ENCODE measurements at regions not wholly inside any gene's neighbourhood (a gene's known extent, or its start where the extent isn't known, plus 50 kb on each side); places are given as distances from the start of the nearest gene placed in this dataset.

- no peak for DNase-seq (ENCODE audit: low spot score)
These were observed 109.2 kb upstream of the LIMCH1 start for GRCh38 chr4:41428601-41429279.

DNA sequence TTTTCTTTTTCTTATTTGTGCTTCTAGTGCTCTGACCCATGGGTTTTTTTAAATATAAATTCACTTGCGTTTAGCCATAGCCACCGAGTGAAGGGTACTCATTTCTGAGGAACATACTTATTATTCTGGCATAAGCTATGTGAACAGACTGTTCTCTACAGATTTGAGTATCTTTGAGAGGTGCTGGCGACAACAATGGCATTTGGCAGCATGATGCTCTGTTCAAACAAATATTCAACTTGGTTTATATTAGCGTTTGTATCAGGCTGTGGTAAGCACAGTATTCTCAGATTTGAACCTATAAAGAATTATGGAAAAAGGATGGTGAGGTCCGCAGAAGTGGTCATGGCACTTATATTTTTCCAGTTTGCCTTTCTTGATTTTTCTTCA, 108.7 kb upstream of the LIMCH1 start:
- no peak for DNase-seq (ENCODE audit: low spot score)

- DNase-seq (ENCODE audit: low spot score): no peak
These were observed 107.2 kb upstream of the LIMCH1 start for GRCh38 chr4:41430792-41431191.

DNA sequence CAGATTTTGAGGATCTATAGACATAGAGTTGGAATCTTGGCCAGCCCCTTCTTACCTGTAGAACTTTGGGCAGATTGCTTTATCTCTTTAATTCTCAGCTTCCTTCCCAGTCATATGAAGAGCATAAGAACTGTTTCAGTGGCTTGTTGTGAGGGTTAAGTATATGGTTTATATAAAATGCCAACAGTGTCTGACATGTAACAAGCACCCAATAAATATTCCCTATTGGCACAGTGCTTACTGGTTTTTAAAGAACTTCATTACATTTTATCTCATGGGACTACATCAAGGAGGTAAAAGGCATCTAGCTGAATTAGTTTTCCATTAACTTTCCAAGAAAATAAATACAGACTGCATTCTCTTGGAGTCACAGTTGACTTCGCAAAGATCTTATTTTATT, 106.7 kb upstream of the LIMCH1 start:
- DNase-seq (ENCODE audit: low spot score): no peak

DNA sequence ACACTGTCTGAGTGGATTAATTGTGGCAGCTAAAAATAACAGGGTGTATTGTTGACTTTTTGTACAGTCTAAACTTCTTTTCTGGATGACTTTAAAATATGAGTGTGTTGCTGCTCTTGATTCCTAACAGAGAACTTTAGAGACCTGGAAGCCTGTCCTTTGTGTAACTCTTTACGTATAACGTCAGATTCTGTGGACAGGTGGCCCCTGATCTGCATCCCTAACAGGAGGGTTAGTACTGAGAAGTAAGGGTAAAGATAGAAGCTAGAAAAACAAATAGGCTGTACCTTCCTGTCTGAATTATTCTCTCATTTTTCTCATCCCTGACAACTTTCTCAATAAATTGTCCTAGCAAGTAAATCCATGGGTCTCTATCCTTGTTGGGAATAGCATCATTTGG, 105.7 kb upstream of the LIMCH1 start:
- no peak for DNase-seq (ENCODE audit: low spot score)

- DNase-seq (ENCODE audit: low spot score): no peak
These were observed 105.1 kb upstream of the LIMCH1 start for GRCh38 chr4:41432881-41433280.

DNA sequence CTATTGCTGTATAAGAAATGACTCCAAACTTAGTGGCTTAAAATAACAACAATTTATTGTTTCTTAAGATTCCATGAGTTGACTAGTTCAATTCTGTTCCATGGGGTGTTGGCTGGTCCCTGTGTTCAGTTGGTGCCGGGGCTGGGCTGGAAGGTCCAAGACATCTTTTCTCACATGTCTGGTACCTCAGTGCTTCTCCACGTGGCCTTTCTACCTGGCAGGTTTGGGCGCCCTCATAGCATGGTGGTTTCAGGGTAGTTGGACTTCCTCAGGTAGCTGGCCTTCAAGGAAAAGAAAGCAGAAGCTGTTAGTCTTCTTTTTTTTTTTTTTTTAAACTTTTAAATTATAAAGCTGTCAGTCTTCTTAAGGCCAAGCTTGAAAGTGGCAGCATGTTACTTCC, 104.6 kb upstream of the LIMCH1 start:
- DNase-seq (ENCODE audit: low spot score): no peak

DNA sequence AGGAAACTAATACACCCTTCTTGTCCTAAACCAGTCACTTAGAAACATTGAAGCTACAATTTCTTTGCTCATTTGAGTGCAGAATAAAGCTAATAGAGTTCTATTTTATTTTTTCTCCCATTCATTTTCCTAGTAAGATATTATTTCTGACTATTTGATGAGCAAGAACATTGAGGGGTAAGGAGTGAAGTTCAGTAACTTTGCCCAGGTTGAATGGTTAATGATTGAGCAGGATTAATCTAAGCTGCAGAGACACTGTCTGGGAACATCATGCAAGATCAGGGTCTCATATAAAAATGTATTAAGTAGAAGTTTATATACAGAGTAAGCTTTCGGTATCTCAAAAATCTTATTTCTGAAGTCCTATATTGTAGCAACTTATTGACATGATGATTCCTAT, 102.4 kb upstream of the LIMCH1 start:
- no peak for DNase-seq (ENCODE audit: low spot score)

DNA sequence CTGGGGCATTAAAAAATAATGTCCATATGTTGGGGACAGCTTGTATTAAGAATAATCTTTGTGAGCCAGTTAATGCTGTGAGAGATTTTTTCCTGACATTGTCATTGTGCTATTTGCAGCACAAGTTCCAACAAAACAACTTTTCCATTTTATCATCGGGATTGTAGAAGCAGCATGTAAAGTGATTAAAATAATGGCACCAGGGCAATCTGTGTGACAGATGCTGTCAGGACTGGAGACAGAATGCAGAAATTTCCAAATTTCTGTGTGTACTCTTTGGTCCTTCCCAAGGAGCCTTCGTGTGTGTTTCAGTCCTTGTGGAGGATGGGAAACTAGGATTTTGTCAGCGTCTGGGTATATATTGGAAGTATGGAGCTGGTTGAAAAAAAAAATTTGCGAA, 101.5 kb upstream of the LIMCH1 start:
- no peak for DNase-seq (ENCODE audit: low spot score)

GRCh38 chr4:41437111-41437536, 100.8 kb upstream of the LIMCH1 start:
- no peak for DNase-seq (ENCODE audit: low spot score)

GRCh38 chr4:41438931-41439297, 99.0 kb upstream of the LIMCH1 start:
- no peak for DNase-seq (ENCODE audit: low spot score)

DNA sequence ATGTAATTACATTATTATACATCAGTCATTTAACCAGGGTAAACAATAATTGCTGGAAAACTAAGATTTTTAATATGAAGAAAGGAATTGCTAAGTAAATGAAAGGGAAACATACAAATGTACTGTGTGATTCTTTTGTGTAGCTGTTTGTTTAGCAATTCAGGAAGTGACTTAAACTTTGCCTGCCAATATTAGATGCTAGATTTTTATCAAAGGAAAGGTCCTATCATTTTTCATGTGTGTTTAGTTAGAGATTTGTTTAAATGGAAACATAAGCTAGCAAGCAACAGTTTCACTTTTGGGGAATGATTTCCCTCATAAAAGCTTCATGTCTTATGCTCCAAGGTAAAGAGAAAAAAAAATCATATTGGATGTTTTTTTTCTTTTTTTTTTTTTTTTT, 95.1 kb upstream of the LIMCH1 start:
- no peak for DNase-seq (ENCODE audit: low spot score)

GRCh38 chr4:41443340-41444079, 94.4 kb upstream of the LIMCH1 start:
- DNase-seq (ENCODE audit: low spot score): no peak

DNA sequence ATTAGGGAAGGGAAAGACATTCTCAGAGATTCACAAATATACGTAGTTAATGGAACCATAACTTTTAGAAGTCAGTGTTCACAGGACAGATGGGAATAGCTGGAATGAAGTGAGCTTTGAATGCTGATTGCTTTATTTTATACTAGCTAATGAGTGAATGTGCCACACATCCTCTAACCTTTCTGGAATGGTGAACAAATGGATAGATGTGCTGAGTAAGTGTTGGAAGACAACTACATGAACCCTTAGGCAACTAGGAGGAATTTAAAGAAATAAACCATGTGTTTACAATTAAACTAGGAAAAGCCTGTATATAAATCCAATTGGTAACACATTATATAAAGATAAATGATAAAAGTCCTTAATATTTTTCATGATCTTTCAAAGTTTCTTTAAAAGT, 91.6 kb upstream of the LIMCH1 start:
- no peak for DNase-seq (ENCODE audit: low spot score)

- no peak for DNase-seq (ENCODE audit: low spot score)
These were observed 90.8 kb upstream of the LIMCH1 start for GRCh38 chr4:41446981-41447725.

DNA sequence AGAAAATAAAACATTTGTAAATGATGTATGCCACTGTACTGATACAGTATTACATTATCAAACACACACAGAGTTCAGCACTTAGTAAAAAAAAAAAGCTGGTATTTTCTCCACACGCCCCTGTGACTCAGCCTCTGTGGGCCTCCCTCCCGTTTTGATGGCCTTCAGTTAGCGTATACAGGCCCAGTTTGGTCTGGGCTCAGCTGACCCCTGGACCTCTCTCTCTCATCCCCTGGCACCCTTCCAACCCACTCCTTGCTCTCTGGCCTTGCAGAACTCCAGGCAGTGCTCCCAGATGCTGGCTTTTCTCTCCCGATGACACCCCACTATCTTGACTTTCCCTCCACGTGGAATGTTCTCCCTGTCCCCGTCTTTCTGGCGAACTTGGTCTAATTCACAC, 89.0 kb upstream of the LIMCH1 start:
- no peak for DNase-seq (ENCODE audit: low spot score)

DNA sequence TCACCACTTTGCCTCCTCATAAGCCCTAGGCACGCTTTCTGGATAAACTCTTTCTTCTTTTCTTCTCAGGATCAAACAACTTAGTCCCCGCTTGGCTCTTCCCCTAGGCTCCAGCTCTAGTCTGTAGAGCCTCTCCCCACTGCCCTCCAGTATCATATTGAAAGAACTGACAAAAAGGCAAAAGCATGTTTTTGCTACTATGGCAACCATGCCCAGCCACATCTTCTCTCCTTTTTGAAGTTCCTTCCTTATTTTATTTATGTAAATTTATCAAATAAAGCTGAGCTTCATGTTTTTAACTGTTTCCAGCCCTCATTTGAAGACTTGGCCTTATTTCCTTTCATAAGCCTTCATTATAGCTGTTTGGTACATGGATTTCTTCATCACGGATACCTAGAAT, 86.0 kb upstream of the LIMCH1 start:
- no peak for DNase-seq (ENCODE audit: low spot score)

- DNase-seq (ENCODE audit: low spot score): no peak
These were observed 85.3 kb upstream of the LIMCH1 start for GRCh38 chr4:41452484-41453225.

GRCh38 chr4:41454423-41454822, 83.5 kb upstream of the LIMCH1 start:
- DNase-seq (ENCODE audit: low spot score): no peak

GRCh38 chr4:41455206-41455605, 82.8 kb upstream of the LIMCH1 start:
- no peak for DNase-seq (ENCODE audit: low spot score)

GRCh38 chr4:41456559-41457101, 81.3 kb upstream of the LIMCH1 start:
- no peak for DNase-seq (ENCODE audit: low spot score)

DNA sequence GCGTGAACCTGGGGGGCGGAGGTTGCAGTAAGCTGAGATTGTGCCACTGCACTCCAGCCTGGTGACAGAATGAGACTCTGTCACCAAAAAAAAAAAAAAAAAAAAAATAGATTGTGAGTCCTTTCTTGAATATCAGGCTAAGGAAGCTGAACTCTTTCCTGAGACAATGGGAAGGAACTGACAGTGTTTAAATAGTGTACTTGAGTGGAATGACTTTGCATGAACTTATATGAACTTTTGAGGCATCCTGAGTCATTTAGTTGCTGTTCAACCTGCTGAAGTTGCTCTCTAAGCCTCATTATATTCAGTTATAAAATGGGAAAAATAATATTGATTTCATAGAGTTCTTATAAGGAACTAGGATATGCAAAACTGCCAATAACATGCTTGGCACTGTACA, 79.3 kb upstream of the LIMCH1 start:
- no peak for DNase-seq (ENCODE audit: low spot score)
